ENCODE measurements at regions not wholly inside any gene's neighbourhood (a gene's known extent, or its start where the extent isn't known, plus 50 kb on each side); places are given as distances from the start of the nearest gene placed in this dataset.
"Not testable (repeated sequence)": the region's sequence is repeated elsewhere in the genome, so short reads cannot be mapped to it uniquely, and the experiment has no call there.

DNA sequence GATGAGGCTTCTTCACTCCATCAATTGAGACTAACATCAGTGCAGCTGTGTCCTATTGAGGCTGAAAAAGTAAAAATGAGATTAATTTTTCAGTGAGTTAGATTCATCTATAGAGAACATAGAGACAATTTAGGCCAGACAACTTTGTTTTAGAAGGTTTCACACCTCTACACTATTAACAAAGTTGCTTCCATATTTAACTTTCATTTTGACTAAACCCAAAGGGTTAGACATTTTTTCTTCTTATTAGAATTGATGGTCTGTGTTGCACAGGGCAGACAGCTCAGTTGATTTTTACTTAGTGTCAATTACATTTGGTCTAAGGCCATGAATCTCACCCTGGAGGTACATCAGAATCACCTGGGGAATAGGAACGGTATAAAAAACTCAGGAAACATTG, 130.2 kb upstream of the NXPH2 start:
- FAIRE-seq: no peak

DNA sequence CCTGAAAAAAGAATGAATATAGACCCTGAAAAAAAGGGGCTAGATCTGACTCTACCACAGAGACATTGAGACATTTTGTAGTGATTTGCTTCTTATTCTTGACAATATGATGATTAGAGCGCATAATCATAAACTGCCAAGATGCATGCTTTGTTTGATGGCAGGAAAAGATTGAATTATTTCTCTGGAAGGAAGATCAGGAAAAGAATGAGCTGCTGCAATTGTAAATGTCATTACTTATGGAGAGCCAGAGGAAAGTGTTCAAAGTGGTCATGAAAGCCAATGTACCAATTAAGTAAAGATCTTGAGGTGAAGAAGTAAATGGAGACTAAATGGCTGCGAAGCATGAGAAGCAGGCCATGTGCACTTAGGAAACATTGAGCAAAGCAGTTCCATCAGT, 126.4 kb upstream of the NXPH2 start:
- no peak for FAIRE-seq

DNA sequence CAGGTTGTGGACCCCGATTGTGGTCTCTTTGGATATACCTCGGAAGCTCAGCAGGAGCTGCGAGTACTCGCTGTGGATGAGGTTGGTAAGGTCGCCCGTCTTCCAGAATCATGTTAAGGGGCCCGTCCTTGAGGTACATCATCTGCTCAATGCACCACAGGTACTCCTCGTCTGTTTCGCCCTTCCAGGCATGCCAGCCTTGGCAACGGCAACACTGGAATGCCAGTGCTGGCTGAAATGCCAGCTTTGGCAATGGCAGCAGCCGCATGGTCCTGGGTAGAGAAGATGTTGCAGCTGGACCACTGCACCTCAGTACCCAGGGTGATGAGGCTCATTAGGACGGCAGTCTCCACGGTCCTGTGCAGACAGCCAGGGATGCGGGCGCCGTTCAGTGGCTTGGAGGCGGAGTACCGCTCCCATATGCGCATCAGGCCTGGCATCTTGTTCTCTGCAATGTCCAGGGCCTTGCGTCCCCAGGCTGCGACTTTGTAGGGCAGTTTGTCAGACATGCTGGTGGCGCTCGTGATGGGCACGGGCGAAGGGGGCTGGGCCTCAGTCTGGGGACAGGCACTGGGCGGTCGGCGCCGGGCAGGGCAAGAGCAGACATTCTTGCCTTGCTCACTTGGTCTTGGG, 122.2 kb upstream of the NXPH2 start:
- no peak for FAIRE-seq

- FAIRE-seq: no peak
Measured at GRCh38 chr2:138901530-138901929, 121.3 kb upstream of the NXPH2 start.

GRCh38 chr2:138898855-138899254, 118.7 kb upstream of the NXPH2 start:
- peak; percentile 42 for FAIRE-seq

DNA sequence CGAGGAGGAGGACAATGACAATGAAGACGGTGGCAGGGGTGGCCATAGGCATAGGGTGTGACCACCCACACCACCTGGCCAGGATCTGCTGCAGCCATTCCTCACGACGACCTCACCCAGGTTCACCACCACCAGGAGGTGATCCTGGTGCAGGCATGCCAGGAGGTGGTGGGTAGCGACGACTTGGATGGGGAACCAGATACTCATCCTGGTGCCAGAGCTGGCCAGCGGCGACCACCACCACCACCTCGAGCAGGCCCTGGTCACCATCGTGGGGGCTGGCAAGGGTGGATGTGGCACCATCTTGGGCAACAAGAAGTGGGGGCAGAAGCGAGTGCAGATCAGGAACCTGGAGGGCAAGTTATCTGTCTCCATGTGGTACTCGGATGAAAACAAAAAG, 117.1 kb upstream of the NXPH2 start:
- no peak for FAIRE-seq

GRCh38 chr2:138893746-138894145, 113.6 kb upstream of the NXPH2 start:
- FAIRE-seq: no peak

GRCh38 chr2:138881126-138881525, 100.9 kb upstream of the NXPH2 start:
- no peak for FAIRE-seq

- FAIRE-seq: no peak
Measured at GRCh38 chr2:138879931-138880330, 99.7 kb upstream of the NXPH2 start.

GRCh38 chr2:138877421-138877820, 97.2 kb upstream of the NXPH2 start:
- no peak for FAIRE-seq

DNA sequence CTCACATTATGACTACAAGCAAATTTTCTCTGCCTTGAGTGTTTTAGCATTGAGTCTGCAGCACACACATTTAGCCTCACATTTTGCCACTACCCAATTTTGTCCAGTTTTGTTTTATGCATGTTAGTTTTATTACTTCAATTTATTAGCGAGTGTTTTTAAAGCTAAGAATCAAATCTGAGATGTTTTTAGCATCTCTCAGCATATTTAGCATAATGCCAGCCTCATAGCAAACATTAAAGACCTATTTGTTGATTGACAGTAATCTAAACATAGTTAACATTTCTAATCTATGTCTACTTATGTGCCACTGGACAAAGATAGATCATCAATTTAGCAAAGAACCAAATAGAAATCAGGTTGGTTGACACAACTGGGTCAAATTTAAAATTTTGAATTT, 94.1 kb upstream of the NXPH2 start:
- no peak for FAIRE-seq

- not testable (repeated sequence) for FAIRE-seq
Measured at GRCh38 chr2:138872116-138872515, 91.9 kb upstream of the NXPH2 start.

DNA sequence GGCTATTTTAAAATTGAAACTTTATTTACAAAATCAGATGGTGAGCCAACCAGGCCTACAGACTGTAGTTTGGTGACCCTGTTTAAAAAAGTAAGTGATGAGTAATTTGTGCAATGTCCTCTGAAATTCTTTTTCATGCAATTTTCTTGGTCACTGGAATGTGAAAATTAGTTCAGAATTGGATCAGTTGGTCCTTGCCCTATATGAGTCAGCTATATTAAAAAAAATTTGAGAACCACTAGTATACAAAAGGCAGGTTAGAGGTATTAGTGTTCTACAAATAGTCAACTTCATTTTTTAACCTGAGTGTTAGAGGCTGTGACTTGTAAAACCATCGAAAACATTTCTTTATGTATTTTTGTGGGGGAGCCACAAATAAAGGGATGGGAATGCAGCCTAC, 91.1 kb upstream of the NXPH2 start:
- no peak for FAIRE-seq

GRCh38 chr2:138867341-138867740, 87.2 kb upstream of the NXPH2 start:
- no peak for FAIRE-seq

- FAIRE-seq: no peak
Measured at GRCh38 chr2:138866797-138867196, 86.6 kb upstream of the NXPH2 start.

- no peak for FAIRE-seq
Measured at GRCh38 chr2:138853761-138854160, 73.6 kb upstream of the NXPH2 start.

- no peak for FAIRE-seq
Measured at GRCh38 chr2:138853296-138853695, 73.1 kb upstream of the NXPH2 start.

GRCh38 chr2:138846216-138846821, 66.1 kb upstream of the NXPH2 start:
- peak; percentile 82 for FAIRE-seq

DNA sequence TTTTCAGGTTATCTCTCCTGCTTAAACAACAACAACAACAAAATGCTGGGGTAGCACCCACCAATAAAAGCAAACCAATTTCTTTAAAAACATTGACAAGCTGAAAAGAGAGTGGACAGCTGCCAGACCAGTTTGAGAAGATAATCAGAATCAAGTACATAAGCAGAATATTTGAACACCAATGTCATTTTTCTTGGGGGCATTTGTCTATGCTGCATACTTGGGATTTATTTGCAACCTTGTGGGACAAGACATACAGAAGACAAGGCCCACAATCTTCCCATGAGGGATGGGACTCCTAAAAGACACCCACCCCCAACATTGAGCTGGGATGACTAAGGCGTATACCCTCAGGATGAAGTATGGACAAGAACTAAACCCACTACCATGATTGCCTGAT, 62.2 kb upstream of the NXPH2 start:
- no peak for FAIRE-seq

DNA sequence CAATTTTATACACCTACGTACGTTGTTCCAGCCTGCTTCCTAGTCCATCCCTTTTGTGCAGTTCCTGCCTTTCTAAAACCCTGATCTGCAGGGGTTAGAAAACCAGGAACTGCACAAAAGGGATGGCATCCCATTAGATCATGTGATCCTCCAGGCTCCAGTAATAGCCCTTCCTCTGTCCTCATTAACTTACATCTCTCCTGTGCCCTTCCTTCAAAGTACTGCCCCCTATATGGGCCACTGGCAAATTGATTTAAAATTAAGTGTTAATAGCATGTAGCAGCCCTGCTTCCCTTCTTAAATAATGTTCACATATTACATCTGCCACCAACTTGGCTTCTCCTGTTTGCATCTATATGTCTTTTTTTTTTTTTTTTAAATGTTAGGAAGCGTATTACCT, 61.3 kb upstream of the NXPH2 start:
- no peak for FAIRE-seq

DNA sequence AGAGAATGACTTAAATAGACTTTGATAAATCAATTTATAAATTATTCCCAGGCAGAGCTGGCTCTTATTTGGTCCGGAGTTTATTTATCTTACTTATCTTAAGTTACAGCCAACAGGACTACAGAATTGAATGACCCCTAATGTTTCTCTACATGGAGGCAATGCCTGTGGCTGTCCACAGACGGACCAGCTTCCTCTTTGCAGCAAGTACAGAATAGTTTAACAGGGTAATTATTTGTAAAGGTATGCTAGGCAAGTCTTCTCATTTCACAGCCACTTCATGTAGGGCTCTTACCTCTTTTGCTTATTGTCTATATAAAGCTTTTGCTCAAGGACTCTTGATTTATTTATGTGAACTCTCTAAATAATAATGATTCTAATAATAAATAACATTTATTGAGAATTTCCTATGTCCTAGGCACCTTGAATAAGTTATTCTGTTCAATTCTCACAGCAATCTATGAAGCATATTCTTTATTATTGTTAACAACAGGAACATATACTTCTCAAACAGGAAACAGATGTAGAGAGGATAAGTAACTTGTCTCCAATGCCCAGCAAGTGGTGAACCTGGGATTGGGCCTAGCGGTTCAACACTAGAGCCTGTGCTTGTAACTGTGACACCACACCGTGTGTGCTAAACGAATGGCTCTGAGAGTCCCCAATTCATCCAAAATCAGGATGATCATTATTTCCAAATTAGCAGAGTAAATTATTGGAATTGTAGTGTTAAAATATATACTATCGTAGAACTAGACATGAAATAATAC, 58.8 kb upstream of the NXPH2 start:
- no peak for FAIRE-seq

DNA sequence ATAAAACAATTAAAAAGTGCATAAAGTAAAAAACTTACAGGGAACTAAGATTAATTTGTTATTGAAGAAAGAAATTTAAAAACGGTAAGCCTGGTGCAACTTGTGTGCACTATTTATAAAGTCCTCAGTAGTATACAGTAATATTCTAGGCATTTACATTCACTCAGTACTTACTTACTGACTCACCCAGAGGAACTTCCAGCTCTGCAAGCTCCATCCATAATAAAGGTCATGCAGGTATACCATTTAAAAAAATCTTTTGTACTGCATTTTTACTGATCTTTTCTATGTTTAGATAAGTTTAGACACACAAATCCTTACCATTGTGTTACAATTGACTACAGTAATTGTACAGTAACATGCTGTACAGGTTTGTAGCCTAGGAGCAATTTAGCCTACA, 51.5 kb upstream of the NXPH2 start:
- no peak for FAIRE-seq

GRCh38 chr2:138831154-138831553, 51.0 kb upstream of the NXPH2 start:
- no peak for FAIRE-seq

- no peak for FAIRE-seq
Measured at GRCh38 chr2:138830547-138830946, 50.4 kb upstream of the NXPH2 start.
